Transverse colon (tissue), 4 donors: ENCODE measurements at regions not wholly inside any gene's neighbourhood (a gene's known extent, or its start where the extent isn't known, plus 50 kb on each side); places are given as distances from the start of the nearest gene placed in this dataset.

Experiments
- DNase-seq: peaks from one replicate; pipeline ENCODE4 v3.0.0-alpha.2; 2019
- H3K27ac ChIP-seq, 4 donors: fragments of 200-600 bp; sonication (generic); 2 replicates each; pipeline ENCODE4 v1.5.1; 2016 to 2018; ENCODE audit warnings: inconsistent platforms in 4 of 4
- H3K27me3 ChIP-seq: fragments of 200-600 bp; sonication (generic); 2 replicates; pipeline ENCODE4 v1.5.1; 2017; ENCODE audit warnings: inconsistent platforms
- H3K36me3 ChIP-seq, 4 donors: fragments of 200-600 bp; sonication (generic); 2 replicates each; pipeline ENCODE4 v1.5.1; 2017 to 2019; ENCODE audit warnings: inconsistent platforms in 4 of 4
- H3K4me1 ChIP-seq, 4 donors: fragments of 200-600 bp; sonication (generic); 2 replicates each; pipeline ENCODE4 v1.5.1; 2017 to 2020; ENCODE audit warnings: inconsistent platforms in 4 of 4
- H3K4me3 ChIP-seq, 4 donors: fragments of 200-600 bp; sonication (generic); 1 replicate in 1 of 4; 2 replicates in 3 of 4; pipeline versions ENCODE4 v1.5.1 to v1.6.1; 2017 to 2019; ENCODE audit warnings: inconsistent platforms in 4 of 4
- H3K9me3 ChIP-seq, 2 donors: fragments of 200-600 bp; sonication (generic); 2 replicates each; pipeline ENCODE4 v1.5.1; 2017 to 2019; ENCODE audit warnings: inconsistent platforms in 2 of 2
- CTCF ChIP-seq, 5 experiments: fragments of 200-600 bp in 3 of 5; fragments of 450-650 bp in 2 of 5; sonication (generic) in 3 of 5; IDR thresholded peaks; 1 replicate in 2 of 5; 2 replicates in 3 of 5; pipeline ENCODE4 v1.5.1; 2016 to 2017; ENCODE audit warnings: antibody characterized with exemption in 5 of 5, inconsistent platforms in 3 of 5, mild to moderate bottlenecking in 2 of 5, moderate library complexity in 1 of 5
- EP300 ChIP-seq: sonication (generic); formaldehyde crosslinking; IDR thresholded peaks from one replicate; pipeline ENCODE4 v1.6.1; 2017; ENCODE audit warnings: antibody characterized with exemption, low read depth
- POLR2A ChIP-seq: fragments of 450-650 bp; IDR thresholded peaks from one replicate; pipeline ENCODE4 v1.6.1; 2016; ENCODE audit warnings: antibody characterized with exemption, mild to moderate bottlenecking, moderate library complexity
- POLR2AphosphoS5 ChIP-seq, 3 donors: sonication (generic); formaldehyde crosslinking; IDR thresholded peaks; one replicate each; pipeline ENCODE4 v1.6.1; 2016; ENCODE audit warnings: antibody characterized with exemption in 3 of 3
- WGBS, 2 donors: methylation state at CpG; one replicate each; pipeline ENCODE4 v1.1.5; 2018; ENCODE audit warnings: low coverage in 1 of 2; 5-methylcytosine and 5-hydroxymethylcytosine counted together
- in situ Hi-C, 4 donors: fragments of 200-750 bp; cut with MboI; loops; one replicate each; pipeline versions ENCODE4 v1.15.0 to v1.15.1; 2017; ENCODE audit warnings: low sequenced_read_pairs in 3 of 4, low pct_ligation_motif_present in 1 of 4, low pct_unique_long_range_greater_than_20kb in 1 of 4
- intact Hi-C: fragments of 100-400 bp; cut with DNase I; formaldehyde crosslinking; loops from one replicate; pipeline ENCODE4 v1.15.1; 2023; ENCODE audit warnings: low total_unique reads

DNA sequence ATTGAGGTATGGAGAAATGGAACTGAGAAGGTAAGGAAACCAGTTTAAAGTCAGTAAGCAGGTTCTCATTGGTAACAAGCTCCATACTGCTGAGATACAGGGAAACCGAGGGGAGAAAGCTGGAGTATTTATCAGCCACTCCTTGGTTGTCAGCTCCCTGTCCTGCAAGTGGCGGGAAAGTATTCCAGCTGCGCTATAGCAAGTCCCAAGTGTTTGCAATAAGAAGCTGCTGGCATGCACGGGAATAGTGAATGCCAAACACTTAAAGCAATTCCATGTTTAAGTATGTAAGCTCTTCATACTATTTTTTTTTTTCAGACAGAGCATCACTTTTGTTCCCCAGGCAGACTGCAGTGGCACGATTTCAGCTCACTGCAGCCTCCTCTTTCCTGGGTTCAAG lies 1601.1 kb downstream of the SUCLG1 start:
- 58 to 65% methylated on average over 5 of the region's 5 CpGs for WGBS, 2 donors
- Histone ChIP-seq H3K4me1 (no peaks in the 10 kb centered on the region), H3K27me3 (no peaks in the 10 kb centered on the region), H3K27ac (no peak overlapping the region), H3K36me3 (no peaks in the 10 kb centered on the region), H3K4me3 (no peak overlapping the region), H3K9me3 (no peaks in the 10 kb centered on the region)
- intact Hi-C loops = no loop called here
- DNase-seq = no peak
- TF ChIP-seq CTCF (IDR thresholded peaks at IDR 0.05) (no peak), EP300 (no peak), POLR2AphosphoS5 (IDR thresholded peaks at IDR 0.05) (no peak), POLR2A (no peak)
- in situ Hi-C loops = no loop called here

GRCh38 chr2:82853299-82853698 lies 1605.8 kb downstream of the SUCLG1 start:
- Histone ChIP-seq H3K4me3 (no peak overlapping the region), H3K27me3 (no peaks in the 10 kb centered on the region), H3K36me3 (no peaks in the 10 kb centered on the region), H3K9me3 (no peaks in the 10 kb centered on the region), H3K4me1 (no peaks in the 10 kb centered on the region), H3K27ac (no peak overlapping the region)
- intact Hi-C loops = no loop called here
- TF ChIP-seq POLR2AphosphoS5 (IDR thresholded peaks at IDR 0.05) = no peak
- in situ Hi-C loops = no loop called here
- no peak for DNase-seq
- WGBS, 2 donors = 72 to 80% methylated on average over 2 to 6 of the region's 6 CpGs

DNA sequence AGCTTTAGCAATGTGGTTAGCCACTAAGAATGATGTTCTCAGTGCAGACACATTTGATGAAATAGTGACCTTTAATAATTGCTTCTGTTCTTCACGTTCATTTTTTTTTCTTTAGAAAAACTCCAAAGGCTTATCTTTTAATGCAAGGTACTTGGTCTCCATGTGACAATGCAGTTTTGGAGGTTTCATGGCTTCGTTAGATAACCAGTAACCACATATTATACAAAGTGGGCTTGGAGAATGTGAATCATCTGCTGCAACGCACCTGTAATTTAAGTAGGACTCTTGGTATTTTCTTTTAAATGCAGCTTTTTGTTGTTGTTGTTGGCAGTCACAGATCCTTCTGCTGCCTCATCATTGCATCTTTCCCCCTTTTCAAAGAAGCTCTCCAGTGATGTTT lies 1606.3 kb downstream of the SUCLG1 start:
- intact Hi-C loops = no loop called here

GRCh38 chr2:82848285-82848684 lies 1610.8 kb downstream of the SUCLG1 start:
- Histone ChIP-seq H3K4me3 (no peak overlapping the region), H3K9me3 (no peaks in the 10 kb centered on the region), H3K36me3 (no peaks in the 10 kb centered on the region), H3K27ac (no peak overlapping the region), H3K27me3 (no peaks in the 10 kb centered on the region), H3K4me1 (no peaks in the 10 kb centered on the region)
- WGBS, 2 donors = 80 to 82% methylated on average over 8 to 10 of the region's 10 CpGs
- TF ChIP-seq POLR2A (no peak), CTCF (IDR thresholded peaks at IDR 0.05) (no peak), EP300 (no peak), POLR2AphosphoS5 (IDR thresholded peaks at IDR 0.05) (no peak)
- intact Hi-C loops = no loop called here
- in situ Hi-C loops = no loop called here
- no peak for DNase-seq

More for the DNA sequence above, 1606.3 kb downstream of the SUCLG1 start:
- no peak overlapping the region for H3K4me3 ChIP-seq
- no peaks in the 10 kb centered on the region for H3K4me1 ChIP-seq
- in situ Hi-C loops = no loop called here
- H3K9me3 ChIP-seq = no peaks in the 10 kb centered on the region
- no peak for TF ChIP-seq EP300
- TF ChIP-seq POLR2A = no peak
- no peaks in the 10 kb centered on the region for H3K36me3 ChIP-seq
- H3K27me3 ChIP-seq = no peaks in the 10 kb centered on the region
- no peak overlapping the region for H3K27ac ChIP-seq
- DNase-seq = no peak
- 45 to 68% methylated on average over 3 of the region's 3 CpGs for WGBS, 2 donors

GRCh38 chr2:82839036-82839435 lies 1620.0 kb downstream of the SUCLG1 start:
- Histone ChIP-seq H3K4me1 (no peaks in the 10 kb centered on the region), H3K27ac (no peak overlapping the region)
- WGBS, 2 donors = 60 to 80% methylated on average over 2 to 4 of the region's 4 CpGs

More at GRCh38 chr2:82839036-82839435, 1620.0 kb downstream of the SUCLG1 start:
- in situ Hi-C loops = no loop called here
- intact Hi-C loops = no loop called here
- no peak for DNase-seq
- H3K9me3 ChIP-seq = no peaks in the 10 kb centered on the region
- H3K4me3 ChIP-seq = no peak overlapping the region
- no peaks in the 10 kb centered on the region for H3K36me3 ChIP-seq
- H3K27me3 ChIP-seq = no peaks in the 10 kb centered on the region
- TF ChIP-seq POLR2AphosphoS5 (IDR thresholded peaks at IDR 0.05) (no peak), POLR2A (no peak), EP300 (no peak), CTCF (IDR thresholded peaks at IDR 0.05) (no peak)
